Fibroblast of skin of left quadriceps (primary cell): ENCODE measurements at regions not wholly inside any gene's neighbourhood (a gene's known extent, or its start where the extent isn't known, plus 50 kb on each side); places are given as distances from the start of the nearest gene placed in this dataset.
"Not testable (repeated sequence)": the region's sequence is repeated elsewhere in the genome, so short reads cannot be mapped to it uniquely, and the experiment has no call there.

ENCODE experiments used
- DNase-seq, 2 experiments: peaks; one replicate each; pipeline ENCODE4 v3.0.0-alpha.2; 2013; ENCODE audit warnings: low read depth in 2 of 2

DNA sequence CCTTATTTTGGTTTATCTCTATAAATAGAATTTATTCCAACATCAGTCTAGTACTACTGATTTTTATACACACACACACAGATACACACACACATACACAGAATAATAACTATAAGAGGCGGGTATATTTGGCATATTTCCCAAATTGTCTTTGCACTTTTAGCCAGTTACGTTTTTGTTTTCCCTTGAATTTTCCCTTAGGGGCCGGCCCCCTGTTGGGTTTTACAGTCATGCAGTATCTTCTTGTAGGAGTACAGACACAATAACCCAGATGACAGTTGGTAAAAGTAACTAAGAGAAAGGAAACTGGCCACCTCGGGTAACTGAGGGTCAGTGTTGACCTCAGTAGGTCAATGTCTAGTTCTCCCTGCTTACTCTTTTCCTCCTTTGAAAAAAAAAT, 50.9 kb downstream of the DISP1 start:
- DNase-seq, result no peak

DNA sequence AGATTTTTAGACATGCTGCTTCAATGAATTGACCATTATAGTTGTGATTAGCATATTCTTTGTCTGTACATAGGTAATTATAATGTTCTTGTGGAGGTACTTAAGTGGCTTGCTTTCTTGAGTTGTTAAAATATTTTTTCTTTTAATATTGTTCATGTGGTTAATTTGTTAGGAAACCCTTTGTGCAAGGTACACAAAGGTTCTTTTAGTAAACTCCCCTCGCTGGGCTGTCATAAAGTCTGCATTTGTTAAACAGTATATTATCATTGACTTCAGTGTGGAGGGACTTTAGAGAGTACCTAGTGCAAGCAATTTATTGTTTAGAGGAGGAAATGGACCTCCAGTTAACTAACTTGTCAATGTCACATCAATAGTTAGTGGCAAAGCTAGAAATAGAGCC, 52.5 kb downstream of the DISP1 start:
- DNase-seq, result no peak

DNA sequence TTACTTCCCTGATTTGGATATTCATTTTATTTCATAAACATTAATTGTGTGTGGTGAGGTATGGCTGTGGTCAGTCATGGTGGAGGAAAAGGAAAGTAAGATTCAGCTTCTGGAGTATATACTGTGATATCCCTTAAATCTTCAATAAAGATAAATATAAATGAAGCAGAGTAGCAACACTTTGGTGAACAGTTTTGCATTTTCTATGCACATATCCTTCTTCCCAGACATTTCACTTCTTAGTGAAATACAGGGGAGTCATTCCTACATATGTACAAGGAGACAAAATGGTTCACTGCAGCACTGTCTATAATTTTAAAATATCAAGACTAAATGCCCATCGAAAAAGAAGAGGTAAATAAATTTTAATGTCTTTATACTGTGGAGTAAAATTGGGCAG, 61.3 kb downstream of the DISP1 start:
- no peak for DNase-seq

GRCh38 chr1:222877854-222878253, 63.0 kb downstream of the DISP1 start:
- no peak for DNase-seq

DNA sequence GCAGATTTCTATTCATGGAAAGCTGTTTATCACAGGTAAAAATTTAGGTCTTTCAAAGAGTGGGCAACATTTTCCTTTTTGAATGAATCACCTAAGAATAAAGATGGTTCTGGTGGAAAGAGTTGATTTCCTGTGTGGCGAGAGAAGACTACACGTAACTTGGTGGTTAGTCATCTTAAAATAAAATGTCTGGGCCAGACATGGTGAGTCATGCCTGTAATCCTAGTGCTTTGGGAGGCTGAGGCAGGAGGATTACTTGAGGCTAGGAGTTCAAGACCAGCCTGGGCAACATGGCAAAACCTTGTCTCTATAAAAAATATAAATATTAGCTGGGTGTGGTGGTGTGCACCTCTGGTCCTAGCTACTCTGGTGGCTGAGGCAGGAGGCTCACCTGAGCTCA, 65.7 kb downstream of the DISP1 start:
- DNase-seq, result peak in 1 of 2 experiments; percentile 17

GRCh38 chr1:222886194-222886854, 71.5 kb downstream of the DISP1 start:
- DNase-seq, result no peak

DNA sequence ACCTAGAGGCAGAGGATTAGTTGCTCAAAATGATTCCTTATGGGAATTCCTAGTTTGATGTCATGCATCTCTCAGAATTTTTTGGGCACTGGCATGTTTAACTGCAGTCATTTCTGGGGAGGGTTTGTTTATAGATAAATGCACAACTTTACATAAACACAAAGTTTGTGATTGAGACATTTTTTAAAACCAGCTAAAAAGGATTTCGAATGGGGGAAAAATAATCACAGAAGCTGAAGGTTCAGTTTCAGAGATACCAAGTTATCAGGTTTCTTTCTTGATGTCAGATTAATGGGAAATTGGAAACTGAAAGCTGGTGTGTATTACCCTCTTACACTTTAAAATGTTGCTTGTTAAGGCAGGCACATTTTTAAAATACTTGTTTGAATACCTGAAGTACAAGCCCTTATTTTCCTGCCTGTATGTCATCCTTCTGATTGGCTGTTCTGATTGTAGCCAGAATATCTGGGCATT, 72.1 kb downstream of the DISP1 start:
- DNase-seq, result no peak

GRCh38 chr1:222889440-222889839, 74.6 kb downstream of the DISP1 start:
- no peak for DNase-seq

GRCh38 chr1:222890716-222891115, 75.9 kb downstream of the DISP1 start:
- no peak for DNase-seq

DNA sequence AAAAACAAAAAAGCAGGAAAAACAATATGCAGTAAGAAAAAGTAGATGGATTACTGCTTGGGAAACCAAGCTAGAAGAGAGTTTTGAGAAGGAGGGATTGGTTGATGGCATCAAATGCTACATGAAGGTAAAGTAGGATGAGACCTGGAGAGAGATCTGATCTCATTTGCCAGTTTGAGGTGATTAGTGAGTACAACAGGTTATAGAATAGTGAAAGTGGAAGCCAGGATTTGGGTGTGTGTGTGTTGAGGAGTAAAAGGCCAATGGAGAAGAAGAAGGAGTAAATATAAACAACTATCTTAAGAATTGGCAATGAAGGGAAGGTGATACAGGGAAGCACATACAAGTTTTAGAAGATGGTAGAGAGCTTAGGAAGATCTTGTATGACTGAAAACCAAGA, 76.7 kb downstream of the DISP1 start:
- no peak for DNase-seq

DNA sequence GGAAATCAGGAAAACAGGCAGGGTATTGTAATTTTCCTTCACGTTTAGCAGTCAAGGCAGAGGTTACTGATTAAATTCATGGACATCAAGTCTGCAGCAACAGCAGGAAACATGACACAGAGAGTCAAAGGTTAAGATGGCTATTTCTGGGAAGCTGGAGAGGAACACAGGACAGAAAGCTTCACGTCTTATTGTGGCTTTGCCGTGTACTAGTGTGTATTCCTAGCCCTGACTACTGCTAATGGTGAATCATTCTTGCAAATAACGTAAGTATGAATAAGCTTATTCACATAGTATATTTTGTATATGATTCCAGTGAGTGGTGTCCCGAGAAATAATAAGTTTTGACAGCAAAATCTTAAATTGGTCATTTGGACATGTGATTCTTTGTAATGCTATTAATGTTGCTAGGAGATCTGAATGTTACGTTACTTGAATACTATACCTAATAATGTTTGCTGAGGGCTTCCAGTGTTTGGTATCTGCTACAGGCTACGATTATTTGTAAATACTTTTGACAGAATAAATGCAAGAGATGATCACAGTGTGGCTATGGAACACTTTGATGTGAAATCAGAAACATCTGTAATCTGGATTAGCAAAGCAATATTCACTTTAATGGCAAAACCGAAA, 77.4 kb downstream of the DISP1 start:
- no peak for DNase-seq

- no peak for DNase-seq
These were observed 78.4 kb downstream of the DISP1 start for GRCh38 chr1:222893255-222893654.

DNA sequence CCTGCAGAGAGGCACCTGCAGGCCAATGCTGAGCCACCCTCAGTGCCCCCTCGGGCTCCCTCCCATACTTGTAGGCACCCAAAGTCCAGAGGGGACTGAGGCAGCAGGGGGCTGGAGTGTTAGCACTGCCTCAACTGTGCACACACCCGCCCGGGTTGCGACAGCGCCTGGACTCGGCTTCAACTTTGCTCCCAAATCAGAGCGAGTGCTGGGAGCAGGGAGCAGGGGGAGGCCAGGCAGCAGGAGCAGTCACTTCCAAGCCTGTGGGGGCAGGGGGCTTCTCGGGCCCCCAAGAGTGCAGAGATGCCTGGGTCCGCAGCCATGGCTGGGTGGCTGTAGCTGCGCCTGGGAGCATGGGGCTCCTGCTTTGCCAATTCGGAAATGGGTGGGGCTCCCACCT, 79.5 kb downstream of the DISP1 start:
- DNase-seq, result no peak

GRCh38 chr1:222896630-222897526, 82.0 kb downstream of the DISP1 start:
- no peak for DNase-seq

- no peak for DNase-seq
These were observed 82.8 kb downstream of the DISP1 start for GRCh38 chr1:222897527-222898190.

- DNase-seq, result no peak
These were observed 83.3 kb downstream of the DISP1 start for GRCh38 chr1:222898191-222898527.

GRCh38 chr1:222899471-222899870, 84.6 kb downstream of the DISP1 start:
- DNase-seq, result no peak

DNA sequence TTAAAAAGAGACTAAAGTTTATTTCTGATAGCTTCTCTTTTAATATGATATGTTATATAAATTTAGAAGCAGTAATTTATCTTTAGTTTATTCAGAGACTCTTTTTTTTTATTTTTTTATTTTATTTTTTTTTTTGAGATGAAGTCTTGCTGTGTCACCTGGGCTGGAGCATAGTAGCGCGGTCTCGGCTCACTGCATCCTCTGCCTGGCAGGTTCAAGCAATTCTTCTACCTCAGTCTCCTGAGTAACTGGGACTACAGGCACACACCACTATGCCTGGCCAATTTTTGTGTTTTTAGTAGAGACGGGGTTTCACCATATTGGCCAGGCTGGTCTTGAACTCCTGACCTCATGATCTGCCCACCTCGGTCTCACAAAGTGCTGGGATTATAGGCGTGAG, 89.6 kb downstream of the DISP1 start:
- no peak for DNase-seq

- no peak for DNase-seq
These were observed 90.3 kb downstream of the DISP1 start for GRCh38 chr1:222905151-222905550.

DNA sequence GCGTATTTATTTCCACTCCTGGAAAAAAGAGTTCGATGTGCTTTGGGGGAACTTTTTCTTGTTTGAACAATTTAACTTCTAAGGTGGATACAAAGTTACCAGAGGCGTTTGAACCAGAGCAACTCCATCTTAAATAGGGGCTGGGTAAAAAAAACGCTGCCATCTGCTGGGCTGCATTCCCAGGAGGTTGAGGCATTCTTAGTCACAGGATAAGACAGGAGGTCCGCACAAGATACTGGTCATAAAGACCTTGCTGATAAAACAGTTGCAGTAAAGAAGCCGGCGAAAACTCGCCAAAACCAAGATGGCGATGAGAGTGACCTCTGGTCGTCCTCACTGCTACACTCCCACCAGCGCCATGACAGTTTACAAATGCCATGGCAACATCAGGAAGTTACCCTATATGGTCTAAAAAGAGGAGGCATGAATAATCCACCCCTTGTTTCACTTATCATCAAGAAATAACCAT, 91.5 kb downstream of the DISP1 start:
- not testable (repeated sequence) for DNase-seq

DNA sequence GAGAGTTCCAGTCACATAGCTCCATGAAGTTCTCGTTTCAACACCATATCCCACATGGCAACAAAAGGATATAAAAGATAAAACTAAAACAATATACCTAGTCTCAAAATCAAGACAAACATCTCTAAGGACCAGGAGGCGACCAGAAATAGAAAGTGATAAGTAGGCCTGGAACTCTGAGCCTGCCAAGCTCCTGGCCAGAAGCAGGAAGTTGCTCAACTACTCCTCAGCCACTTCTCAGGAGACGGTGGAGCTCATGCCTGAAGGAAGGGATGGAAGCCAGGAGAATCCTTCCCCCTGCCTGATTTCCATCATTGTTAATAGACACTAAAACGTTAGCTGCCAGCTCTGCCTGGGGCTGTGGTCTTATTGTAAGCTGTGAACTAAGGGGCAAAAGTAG, 94.7 kb downstream of the DISP1 start:
- no peak for DNase-seq

DNA sequence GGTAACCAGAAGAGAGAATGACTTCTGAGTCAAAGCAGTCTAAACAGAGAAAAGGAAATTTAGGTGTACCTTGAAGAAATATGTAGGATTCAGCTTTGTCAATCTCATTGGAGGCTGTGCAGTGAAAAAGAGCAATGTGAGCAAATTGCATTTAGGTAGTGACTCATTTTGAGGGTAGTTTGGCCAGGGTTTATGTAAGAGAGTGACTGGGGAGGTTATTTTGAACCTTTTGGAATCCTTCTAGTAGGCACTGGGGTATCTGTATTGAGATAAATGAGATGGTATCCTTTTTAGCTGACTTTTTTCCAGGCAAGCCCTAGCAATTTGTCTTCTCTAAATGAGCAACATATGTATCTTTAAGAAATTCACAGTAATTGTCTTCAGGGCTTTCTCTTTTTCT, 95.9 kb downstream of the DISP1 start:
- DNase-seq, result no peak
